Left ventricle myocardium superior (tissue), 1 donor: ENCODE measurements at regions not wholly inside any gene's neighbourhood (a gene's known extent, or its start where the extent isn't known, plus 50 kb on each side); places are given as distances from the start of the nearest gene placed in this dataset.
A peak's percentile ranks its signal among the peaks of the same experiment; 100 is the strongest.

Source experiments
- ATAC-seq: fragments of 200-7000 bp; cut with Tn5 transposase; one replicate; pipeline ENCODE4 v1.9.1; 2020; ENCODE audit warnings: mild to moderate bottlenecking, moderate library complexity
- DNase-seq: peaks from one replicate; pipeline ENCODE4 v3.0.0-alpha.2; 2020
- intact Hi-C: fragments of 100-400 bp; cut with micrococcal nuclease; formaldehyde crosslinking; loops from one replicate; pipeline ENCODE4 v1.11.0; 2022
- donor health status: DM: no; HTN: yes; CAD: no; lungs with severe emphysema.

DNA sequence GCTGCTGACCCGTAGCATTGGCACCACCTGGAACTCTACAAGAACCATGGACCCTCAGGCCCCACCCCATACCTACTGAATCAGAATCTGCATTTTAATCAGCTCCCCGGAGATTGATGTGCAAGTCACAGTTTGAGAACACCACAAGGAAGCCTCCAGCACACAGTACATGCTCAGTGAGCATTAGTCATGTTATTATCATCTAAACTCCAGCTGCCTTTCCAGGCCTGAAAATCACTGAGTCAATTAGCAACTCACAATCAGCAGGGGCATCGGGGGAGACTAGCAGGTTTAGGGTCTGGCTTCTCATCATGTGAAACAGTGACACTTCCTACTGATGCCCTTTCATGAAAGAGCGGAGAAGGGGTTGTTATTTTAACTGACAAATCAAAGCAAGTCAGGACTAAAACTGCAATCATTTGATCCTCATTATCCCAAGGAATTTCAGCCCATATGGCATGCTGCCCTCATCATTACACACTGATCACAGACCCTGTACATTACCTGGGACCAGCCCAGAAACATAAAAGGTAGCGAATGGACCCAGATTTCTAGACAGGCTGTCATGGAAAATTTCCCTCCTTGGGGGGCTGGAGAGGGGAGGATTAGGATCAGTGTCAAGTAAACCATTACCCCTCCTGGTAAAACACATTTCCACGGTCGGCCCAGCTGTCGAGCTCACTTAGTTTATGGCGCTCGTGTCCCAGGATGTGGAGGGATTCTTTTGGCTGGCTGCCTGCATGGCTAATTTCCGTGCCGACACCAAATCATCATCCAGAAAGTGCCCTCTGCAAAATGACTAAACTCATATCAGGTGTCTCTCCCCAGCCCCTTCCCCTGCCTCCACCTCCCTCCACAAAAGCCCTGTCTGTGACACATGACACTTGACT, 122.8 kb downstream of the PRLHR start:
- intact Hi-C loops, result no loop called here
- no peak for DNase-seq
- ATAC-seq, result no peak

DNA sequence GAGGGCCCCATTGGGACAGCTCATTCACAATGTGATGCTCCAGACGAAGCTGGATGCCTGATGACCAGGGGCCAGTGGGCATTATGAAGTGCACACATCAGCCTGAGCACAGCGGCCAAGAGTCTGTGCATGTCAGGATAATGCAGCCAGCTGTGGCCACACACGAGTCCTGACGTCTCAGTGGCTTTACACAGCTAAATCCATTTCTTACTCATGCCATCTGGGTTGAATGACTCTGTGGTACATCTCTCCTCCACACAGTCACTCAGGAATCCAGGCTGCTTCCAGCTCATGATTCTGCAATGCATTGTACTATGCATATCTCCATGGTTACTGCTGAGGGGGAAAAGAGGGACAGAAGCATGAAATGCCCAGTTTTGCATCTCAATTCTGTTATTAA, 123.6 kb downstream of the PRLHR start:
- intact Hi-C loops, result no loop called here
- no peak for ATAC-seq

DNA sequence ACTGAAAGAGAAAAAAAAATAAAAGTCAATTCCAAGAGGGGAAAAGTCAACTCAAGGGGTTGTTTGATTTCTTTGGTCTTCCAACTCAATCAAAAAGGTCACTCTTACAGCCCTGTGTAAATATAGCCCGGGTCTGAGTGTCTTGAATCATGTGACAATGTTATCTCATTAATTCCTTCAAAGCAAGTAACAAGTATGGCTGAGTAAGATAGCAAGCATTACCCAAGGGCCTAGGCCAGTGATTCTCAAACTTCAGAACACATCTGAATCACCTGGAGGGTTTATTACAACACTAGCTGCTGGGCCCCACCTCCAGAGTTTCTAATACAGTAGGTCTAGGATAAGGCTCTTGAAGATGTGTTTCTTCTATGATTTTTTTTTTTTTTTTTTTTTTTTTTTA, 125.0 kb downstream of the PRLHR start:
- ATAC-seq (no peak), DNase-seq (no peak)
- intact Hi-C loops, result no loop called here

More for the DNA sequence above, 123.6 kb downstream of the PRLHR start:
- no peak for DNase-seq

GRCh38 chr10:118467200-118467599, 125.1 kb upstream of the FAM204A start:
- ATAC-seq (no peak), DNase-seq (no peak)
- intact Hi-C loops, result no loop called here

DNA sequence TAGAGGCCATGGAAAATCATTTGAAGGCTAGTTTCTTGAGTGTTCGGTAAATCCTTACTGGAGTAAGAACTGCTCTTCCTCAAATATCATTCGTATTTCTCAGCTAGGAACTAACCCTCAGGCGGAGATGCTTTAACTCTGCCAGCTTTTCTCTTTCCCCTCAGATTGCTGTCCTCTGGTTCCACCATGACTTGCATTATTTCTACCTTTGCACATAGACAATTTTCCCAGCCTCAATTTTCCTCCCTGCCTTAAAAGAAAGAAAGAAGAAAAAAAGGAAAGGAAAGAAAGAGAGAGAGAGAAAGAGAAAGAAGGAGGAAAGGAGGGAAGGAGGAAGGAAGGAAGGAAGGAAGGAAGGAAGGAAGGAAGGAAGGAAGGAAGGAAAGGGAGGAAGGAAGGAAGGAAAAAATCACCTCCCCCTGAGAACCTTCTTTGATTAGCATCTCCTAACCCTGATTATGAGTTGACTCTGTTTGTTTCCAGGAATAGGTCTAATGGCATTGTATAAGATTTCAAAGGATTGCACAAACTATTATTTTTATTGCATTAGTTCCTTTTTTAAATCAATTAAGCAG, 123.3 kb upstream of the FAM204A start:
- intact Hi-C loops, result no loop called here
- DNase-seq (no peak), ATAC-seq (no peak)

DNA sequence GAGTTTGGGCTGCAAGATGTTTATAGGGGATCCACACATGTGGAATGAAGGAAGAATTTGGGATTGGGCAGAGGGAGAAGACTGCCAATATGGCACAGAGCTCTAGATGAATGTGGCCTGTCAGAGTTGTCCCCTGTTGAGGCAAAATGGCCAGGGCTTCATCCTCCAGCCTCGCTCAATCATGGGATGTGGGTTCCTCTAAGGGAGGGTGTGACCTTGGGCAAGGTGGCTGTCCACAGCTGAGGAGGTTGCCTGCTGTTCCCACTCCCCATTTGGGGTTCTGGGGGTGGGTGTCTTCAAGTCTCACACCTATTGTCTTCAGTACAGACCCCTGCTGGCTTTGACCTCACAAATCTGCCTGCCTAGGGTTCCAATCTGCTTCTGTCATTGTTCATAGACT, 121.6 kb upstream of the FAM204A start:
- ATAC-seq, result no peak
- intact Hi-C loops, result no loop called here
- no peak for DNase-seq

- no peak for DNase-seq
- no peak for ATAC-seq
- intact Hi-C loops, result no loop called here
Observed at GRCh38 chr10:118462401-118462800, 120.3 kb upstream of the FAM204A start.

DNA sequence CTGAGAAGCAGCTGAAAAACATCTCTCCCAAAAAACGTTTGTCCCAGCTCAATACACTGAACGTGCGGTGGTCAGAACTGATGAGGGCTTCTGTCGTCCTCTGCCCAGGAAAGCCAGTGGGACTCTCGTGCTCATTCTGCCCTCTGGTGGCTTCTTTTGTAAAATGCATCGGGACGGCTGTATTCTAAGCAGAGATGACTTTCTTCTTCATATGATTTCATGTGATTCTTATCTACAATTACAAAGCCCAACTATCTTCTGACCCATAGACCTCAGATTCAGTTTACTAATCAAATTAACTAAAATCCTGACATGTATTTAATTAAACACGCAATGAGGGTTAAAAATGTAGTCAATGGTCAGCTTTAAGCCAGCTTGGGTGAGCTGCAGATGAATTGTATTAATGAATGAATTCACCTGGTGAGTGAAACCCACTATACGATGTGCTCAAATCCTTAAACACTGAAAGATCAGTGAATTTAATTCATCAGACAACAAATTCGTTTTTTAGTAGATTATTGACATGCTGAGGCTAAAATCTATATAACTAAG, 117.6 kb upstream of the FAM204A start:
- ATAC-seq (peak; percentile 70), DNase-seq (peak; percentile 33)
- intact Hi-C loops, result no loop called here

DNA sequence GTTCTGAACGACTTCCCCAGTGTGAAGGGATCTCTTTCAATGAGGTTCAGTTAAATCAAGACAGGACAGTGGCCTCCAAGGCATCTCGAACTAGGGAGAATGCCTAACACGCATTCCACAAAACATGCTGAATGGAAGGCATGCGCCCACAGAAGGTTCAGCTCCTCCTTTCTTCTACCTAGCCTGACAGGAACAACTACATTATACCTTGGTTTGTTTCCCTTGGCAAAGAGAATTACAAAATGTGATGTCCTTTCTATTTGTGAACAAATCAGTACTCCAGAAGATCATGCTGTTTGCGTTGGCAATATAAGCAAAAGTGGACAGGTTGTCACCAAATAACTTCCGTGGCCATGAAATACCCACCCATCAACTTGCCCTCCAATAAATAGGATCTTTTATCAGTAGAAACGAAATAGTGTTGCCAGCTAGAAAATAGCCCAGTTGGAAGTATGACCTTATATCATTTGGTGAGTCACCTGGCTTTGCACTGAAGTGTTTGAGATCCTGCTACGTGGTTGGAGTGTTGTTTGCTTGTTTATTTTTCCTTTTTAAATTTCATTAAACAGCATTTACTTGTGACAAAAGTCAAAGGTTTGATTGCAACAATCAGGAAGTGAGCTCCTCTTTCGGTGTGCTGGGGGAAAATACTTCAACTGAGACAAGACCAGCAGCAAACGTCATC, 117.0 kb upstream of the FAM204A start:
- no peak for DNase-seq
- ATAC-seq, result no peak
- intact Hi-C loops, result no loop called here

DNA sequence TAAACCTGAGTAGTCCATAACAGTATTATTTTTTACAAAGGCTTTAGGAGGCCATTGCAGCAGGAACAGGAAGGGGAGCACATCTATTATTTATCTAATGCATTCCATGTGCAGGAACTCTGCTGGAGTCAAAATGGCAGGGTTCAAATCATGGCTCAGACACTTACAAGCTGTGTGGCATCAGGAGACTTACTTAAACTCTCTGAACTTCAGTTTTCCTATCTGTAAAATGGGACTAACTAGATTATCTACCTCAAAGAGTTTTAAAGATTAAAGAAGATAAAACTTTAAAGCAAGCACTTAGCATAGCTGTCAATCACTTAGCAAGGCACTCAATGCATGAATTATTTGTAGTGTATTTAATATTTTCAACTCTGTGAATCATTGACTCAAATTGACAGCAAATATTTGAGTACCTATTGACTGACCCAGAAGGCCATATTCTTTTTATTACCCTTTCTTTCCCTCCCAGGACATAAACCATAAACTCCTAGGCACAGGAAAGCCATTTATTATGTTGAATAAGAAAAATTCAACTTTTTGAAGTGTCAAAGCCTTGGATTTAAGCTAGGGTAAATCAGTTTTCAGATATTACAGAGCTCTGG, 115.8 kb upstream of the FAM204A start:
- ATAC-seq, result no peak
- no peak for DNase-seq
- intact Hi-C loops, result no loop called here

GRCh38 chr10:118455181-118455695, 113.1 kb upstream of the FAM204A start:
- no peak for DNase-seq
- intact Hi-C loops, result no loop called here
- no peak for ATAC-seq

DNA sequence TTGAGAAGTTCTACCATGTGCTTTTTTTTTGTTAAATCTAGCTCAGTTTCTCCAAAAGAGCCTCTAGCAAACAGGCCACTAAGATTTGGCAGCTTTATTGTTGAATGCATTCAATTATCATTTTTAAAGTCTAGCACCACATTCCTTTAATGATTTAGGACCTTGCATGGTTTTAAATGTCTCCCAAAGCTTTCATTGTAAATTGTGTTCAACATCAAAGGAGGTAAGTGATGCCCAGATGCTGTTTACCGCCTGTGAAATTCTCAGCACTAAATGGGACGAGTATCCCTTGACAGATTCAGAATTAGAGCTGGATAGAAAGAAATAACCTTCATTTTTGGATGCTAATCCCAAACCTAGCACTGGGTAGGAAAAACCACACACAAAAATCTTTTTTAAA, 112.1 kb upstream of the FAM204A start:
- intact Hi-C loops, result no loop called here
- DNase-seq, result no peak
- ATAC-seq, result no peak

GRCh38 chr10:118452098-118452497, 110.0 kb upstream of the FAM204A start:
- intact Hi-C loops, result no loop called here
- ATAC-seq, result no peak

DNA sequence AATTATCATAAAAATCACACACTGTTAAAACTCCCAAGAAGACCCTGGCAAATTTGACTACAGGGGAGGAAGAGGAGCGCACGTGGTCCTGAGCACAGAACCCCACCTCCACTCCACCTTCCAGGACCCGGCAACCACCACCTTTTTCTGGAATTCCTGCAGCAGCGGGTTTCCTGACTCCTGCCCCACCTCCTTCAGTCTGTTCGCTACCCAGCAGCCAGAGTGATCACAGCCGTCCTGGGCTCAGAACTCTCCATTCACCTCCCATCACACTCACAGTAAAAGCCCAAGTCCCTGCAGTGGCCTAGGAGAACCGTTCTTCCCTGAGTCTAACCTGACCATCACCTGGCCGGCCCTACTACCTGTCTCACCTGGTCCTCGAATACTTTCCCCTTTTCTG, 107.4 kb upstream of the FAM204A start:
- DNase-seq, result no peak
- intact Hi-C loops, result no loop called here
- ATAC-seq, result no peak

More at GRCh38 chr10:118452098-118452497, 110.0 kb upstream of the FAM204A start:
- DNase-seq, result no peak

- intact Hi-C loops, result no loop called here
- no peak for DNase-seq
- ATAC-seq, result no peak
Observed at GRCh38 chr10:118448744-118449143, 106.6 kb upstream of the FAM204A start.

DNA sequence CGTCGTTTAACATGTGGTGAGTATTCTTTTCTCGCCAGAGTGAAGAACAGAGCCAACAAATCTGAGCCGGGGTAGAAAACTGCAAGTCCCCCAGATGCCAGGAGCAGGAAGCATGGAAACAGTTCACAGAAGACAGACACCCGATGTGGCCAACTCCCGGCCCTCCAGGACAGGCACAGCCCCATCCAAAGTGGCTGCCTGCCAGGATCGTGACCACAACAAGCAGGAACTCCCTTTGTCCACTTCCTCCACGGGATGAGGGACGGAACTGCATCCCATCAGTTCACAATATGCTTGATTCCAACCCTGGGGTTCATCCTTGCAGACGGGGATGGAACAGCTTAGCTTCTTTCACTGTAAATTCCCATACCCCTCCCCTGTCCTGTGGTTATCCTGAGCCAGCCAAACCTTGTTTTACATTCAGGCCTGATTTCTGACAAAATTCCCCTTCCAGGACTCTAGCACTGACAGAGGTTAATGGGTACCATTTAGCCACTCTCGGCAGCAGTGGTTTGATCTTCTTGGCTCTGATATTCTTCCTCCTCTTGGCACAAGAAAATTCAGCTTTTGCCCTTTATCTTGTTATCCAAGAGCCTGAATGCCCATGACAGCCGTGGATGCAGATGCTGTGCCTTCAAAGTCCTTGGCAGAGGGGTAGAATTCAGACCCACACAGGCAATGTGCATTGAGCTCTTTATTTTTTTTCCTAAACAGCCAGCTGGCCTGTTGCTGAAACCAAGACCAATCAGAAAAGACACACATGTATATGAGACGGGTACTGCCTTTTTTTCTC, 105.5 kb upstream of the FAM204A start:
- DNase-seq (peak; percentile 62), ATAC-seq (peak; percentile 30)
- intact Hi-C loops, result no loop called here

GRCh38 chr10:118445535-118445934, 103.4 kb upstream of the FAM204A start:
- intact Hi-C loops, result no loop called here
- ATAC-seq (no peak), DNase-seq (no peak)

DNA sequence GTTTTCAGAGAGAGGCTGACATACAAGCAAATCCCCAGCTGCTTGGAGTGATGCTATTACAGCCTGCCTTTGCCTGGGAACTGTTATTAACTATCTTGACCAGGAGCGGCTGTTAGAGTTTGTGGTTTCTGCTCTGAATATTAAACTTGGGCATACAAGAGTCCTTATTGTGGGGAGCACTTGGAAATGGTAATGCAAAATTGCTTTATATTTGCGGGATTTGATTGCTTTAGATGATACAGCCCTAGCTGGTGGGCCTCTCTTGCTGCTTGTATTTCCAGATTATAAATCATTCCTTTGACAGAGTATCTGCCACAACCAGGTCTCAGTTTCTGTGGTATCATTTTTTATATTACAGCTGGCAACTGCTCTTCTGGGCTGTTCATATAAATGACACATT, 101.9 kb upstream of the FAM204A start:
- intact Hi-C loops, result no loop called here
- DNase-seq, result no peak
- no peak for ATAC-seq

DNA sequence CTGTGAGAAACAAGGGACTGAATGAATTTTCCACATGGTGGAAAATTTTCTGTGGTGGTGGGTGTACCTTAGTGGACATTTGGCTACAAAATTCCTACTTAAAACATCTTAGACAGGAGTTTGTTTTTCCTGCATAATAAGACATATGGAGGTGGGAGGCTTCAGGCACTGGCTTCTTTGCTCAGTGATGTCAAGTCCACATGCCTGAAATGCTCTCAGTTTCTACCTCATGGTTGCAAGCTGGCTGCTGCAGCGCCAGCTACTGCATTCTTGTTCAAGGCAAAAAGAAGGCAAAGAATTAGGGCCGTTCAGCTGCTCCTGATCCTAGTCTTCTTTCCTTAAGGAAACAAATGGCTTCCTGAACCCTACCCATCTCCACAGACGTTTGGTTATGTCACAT, 99.9 kb upstream of the FAM204A start:
- intact Hi-C loops, result no loop called here
- DNase-seq (no peak), ATAC-seq (no peak)
